K562 (cell line): ENCODE measurements at regions not wholly inside any gene's neighbourhood (a gene's known extent, or its start where the extent isn't known, plus 50 kb on each side); places are given as distances from the start of the nearest gene placed in this dataset.

Source experiments
- ATAC-seq: fragments of 200-7000 bp; cut with Tn5 transposase; 3 replicates; pipeline ENCODE4 v1.9.1; 2020; ENCODE audit warnings: moderate library complexity
- BruUV-seq: library from RNA; stranded (reverse); fragments of 400-500 nt; replicated peaks from 2 replicates; lab custom pipeline; 2021; lab: Mats Ljungman, UMichigan
- CTCF ChIA-PET: fragments of 300-600 bp; formaldehyde crosslinking; extraction: SDS; loops from one replicate; lab custom pipeline; 2021; ENCODE audit warnings: low intra/inter-chr PET ratio; lab: Yijun Ruan, JAX
- POLR2A ChIA-PET: fragments of 300-600, 350-650 bp; sonication (Branson Sonifier 250); formaldehyde crosslinking; extraction: SDS; loops from one replicate; lab custom pipeline; 2021; ENCODE audit warnings: antibody characterized with exemption, inconsistent platforms; lab: Yijun Ruan, JAX
- DNase-seq, 4 experiments: peaks; one replicate each; pipeline versions ENCODE4 v3.0.0 to v3.0.0-alpha.2; 2011 to 2018; ENCODE audit warnings: low spot score in 3 of 4, mixed read lengths in 3 of 4; ENCODE audit errors: extremely low read depth in 1 of 4
- FAIRE-seq: peaks from 2 replicates; lab custom pipeline; 2011; peaks lifted over from hg19 to GRCh38; lab: Jason Lieb, UNC
- H2AFZ ChIP-seq: 2 replicates; pipeline ENCODE4 v1.6.0; 2011; ENCODE audit warnings: low read depth, low read length, control low read depth, inconsistent platforms
- H3K27ac ChIP-seq: fragments of 200-600 bp; 3 replicates; pipeline ENCODE4 v1.8.0; 2011; ENCODE audit warnings: low read depth, mild to moderate bottlenecking, control low read depth, inconsistent platforms, low read length, moderate library complexity, mixed read lengths; ENCODE audit errors: extremely low read depth
- H3K27me3 ChIP-seq, 2 experiments: fragments of 300-600 bp in 1 of 2; 2 replicates in 1 of 2; 3 replicates in 1 of 2; pipeline versions ENCODE4 v1.6.0 to v1.8.0; 2011; ENCODE audit warnings: inconsistent platforms in 2 of 2, low read length in 2 of 2, mild to moderate bottlenecking in 1 of 2, mixed read lengths in 1 of 2, moderate library complexity in 1 of 2; ENCODE audit not compliant: control insufficient read depth in 2 of 2, insufficient read depth in 2 of 2
- H3K36me3 ChIP-seq: fragments of 300-600 bp; 3 replicates; pipeline ENCODE4 v1.8.0; 2011; ENCODE audit warnings: mild to moderate bottlenecking, low read length, inconsistent platforms; ENCODE audit not compliant: control insufficient read depth, insufficient read depth
- H3K4me1 ChIP-seq, 2 experiments: fragments of 200-600 bp in 1 of 2; replicated peaks in 1 of 2; 2 replicates in 1 of 2; 3 replicates in 1 of 2; pipeline versions ENCODE4 v1.5.1 to v1.8.0; 2011; ENCODE audit warnings: inconsistent platforms in 2 of 2, low read length in 2 of 2, mild to moderate bottlenecking in 1 of 2, mixed read lengths in 1 of 2, moderate library complexity in 1 of 2; ENCODE audit not compliant: control insufficient read depth in 2 of 2, insufficient read depth in 2 of 2
- H3K4me2 ChIP-seq: 2 replicates; pipeline ENCODE4 v1.6.1; 2011; ENCODE audit warnings: low read length, control low read depth, inconsistent platforms, mixed read lengths; ENCODE audit not compliant: insufficient read depth
- H3K4me3 ChIP-seq: fragments of 200-600 bp; sonication (generic), shearing (Covaris generic); 2 replicates; pipeline ENCODE4 v1.5.1; 2016; ENCODE audit warnings: control low read depth, inconsistent platforms
- H3K79me2 ChIP-seq: fragments of 200-600 bp; 3 replicates; pipeline ENCODE4 v1.8.0; 2011; ENCODE audit warnings: low read length, inconsistent platforms; ENCODE audit not compliant: control insufficient read depth, insufficient read depth
- H3K9ac ChIP-seq, 2 experiments: 2 replicates each; pipeline versions ENCODE4 v1.6.0 to v1.6.1; 2011; ENCODE audit warnings: low read depth in 2 of 2, low read length in 2 of 2, control low read depth in 1 of 2, inconsistent platforms in 1 of 2, mild to moderate bottlenecking in 1 of 2, mixed read lengths in 1 of 2; ENCODE audit not compliant: insufficient read depth in 1 of 2
- H3K9me1 ChIP-seq: one replicate; pipeline ENCODE4 v1.6.0; 2011; ENCODE audit warnings: inconsistent platforms, mild to moderate bottlenecking, low read length, moderate library complexity; ENCODE audit not compliant: control insufficient read depth, insufficient read depth
- H3K9me3 ChIP-seq: replicated peaks from 2 replicates; pipeline ENCODE4 v1.5.1; 2011; ENCODE audit warnings: low read depth, low read length, inconsistent platforms; ENCODE audit not compliant: control insufficient read depth, insufficient read depth
- H4K20me1 ChIP-seq: replicated peaks from 2 replicates; pipeline ENCODE4 v1.6.1; 2011; ENCODE audit warnings: low read length, inconsistent platforms, mixed read lengths; ENCODE audit not compliant: control insufficient read depth, insufficient read depth
- ETV1 ChIP-seq: fragments of 450-650 bp; conservative IDR thresholded peaks from 2 replicates; pipeline ENCODE4 v1.6.1; 2016; ENCODE audit warnings: missing genetic modification characterization, control low read depth, low read depth, missing compliant biosample characterization
- FOXA3 ChIP-seq, 2 experiments: fragments of 450-650 bp in 1 of 2; sonication (generic) in 1 of 2; formaldehyde crosslinking; IDR thresholded peaks in 1 of 2; conservative IDR thresholded peaks in 1 of 2; 2 replicates each; pipeline versions ENCODE4 v1.4.0 to v1.8.0; 2020 to 2022; ENCODE audit warnings: mild to moderate bottlenecking in 2 of 2, missing genetic modification reagents in 1 of 2
- FOXP1 ChIP-seq: sonication (generic); formaldehyde crosslinking; IDR thresholded peaks from 2 replicates; pipeline ENCODE4 v1.8.0; 2022; ENCODE audit warnings: mild to moderate bottlenecking, missing genetic modification reagents
- IRF2 ChIP-seq: sonication (generic); formaldehyde crosslinking; IDR thresholded peaks from 2 replicates; pipeline ENCODE4 v1.8.1; 2022; ENCODE audit warnings: mild to moderate bottlenecking, missing genetic modification reagents
- PHB ChIP-seq: fragments of 250-450 bp; sonication (Bioruptor Pico); IDR thresholded peaks from 2 replicates; pipeline ENCODE4 v1.5.0; 2021
- POLR2B ChIP-seq: fragments of 450-650 bp; IDR thresholded peaks from 2 replicates; pipeline ENCODE4 v1.6.1; 2018; ENCODE audit warnings: low read depth; ENCODE audit not compliant: partially characterized antibody
- RBM22 ChIP-seq: fragments of 200-400 bp; formaldehyde crosslinking; IDR thresholded peaks from 2 replicates; pipeline ENCODE4 v1.6.1; 2018; ENCODE audit warnings: low read length, low read depth; ENCODE audit not compliant: poor library complexity, severe bottlenecking
- SMAD2 ChIP-seq: fragments of 150-350 bp; IDR thresholded peaks from 2 replicates; pipeline ENCODE4 v1.6.1; 2014; ENCODE audit warnings: low read depth, mild to moderate bottlenecking, low read length
- SP2 ChIP-seq: IDR thresholded peaks from 2 replicates; pipeline ENCODE4 v1.6.1; 2011; ENCODE audit warnings: mild to moderate bottlenecking, low read depth, low read length, moderate library complexity; ENCODE audit not compliant: poor library complexity, severe bottlenecking; ENCODE audit errors: extremely low read depth
- UBTF ChIP-seq, 2 experiments: IDR thresholded peaks; 2 replicates each; pipeline ENCODE4 v1.6.1; 2012; ENCODE audit warnings: improper control_type of control experiment in 2 of 2, low read depth in 2 of 2, low read length in 2 of 2, borderline replicate concordance in 1 of 2
- ZBTB1 ChIP-seq: sonication (generic); formaldehyde crosslinking; IDR thresholded peaks from 2 replicates; pipeline ENCODE4 v1.8.1; 2023; ENCODE audit warnings: missing genetic modification reagents, low read depth, mild to moderate bottlenecking, borderline replicate concordance
- ZKSCAN1 ChIP-seq: fragments of 150-350 bp; IDR thresholded peaks from 2 replicates; pipeline ENCODE4 v1.6.1; 2016; ENCODE audit warnings: low read depth, low read length
- ZNF408 ChIP-seq: fragments of 250-450 bp; sonication (Bioruptor Pico); IDR thresholded peaks from 2 replicates; pipeline ENCODE4 v1.4.0; 2020; ENCODE audit warnings: low read depth, mild to moderate bottlenecking, moderate library complexity
- ZNF561 ChIP-seq: fragments of 450-650 bp; formaldehyde crosslinking; conservative IDR thresholded peaks from 2 replicates; pipeline ENCODE4 v1.4.0; 2020; ENCODE audit warnings: mild to moderate bottlenecking, moderate library complexity
- ZZZ3 ChIP-seq: fragments of 450-650 bp; IDR thresholded peaks from 2 replicates; pipeline ENCODE4 v1.6.1; 2016; ENCODE audit warnings: antibody characterized with exemption, mild to moderate bottlenecking, moderate library complexity
- in situ Hi-C: fragments of 300-500 bp; cut with MboI; formaldehyde crosslinking; loops from 4 replicates; pipeline ENCODE4 v1.15.0; 2018; ENCODE audit warnings: inconsistent platforms, mixed read lengths
- intact Hi-C: fragments of 100-400 bp; cut with micrococcal nuclease; formaldehyde crosslinking; loops from 2 replicates; pipeline ENCODE4 v1.14.2; 2022

- ATAC-seq (no peak), DNase-seq (no peak), FAIRE-seq (no peak)
- Histone ChIP-seq H3K36me3 (no peaks in the 10 kb centered on the region), H4K20me1 (no peaks in the 10 kb centered on the region), H3K9me3 (no peaks in the 10 kb centered on the region), H3K79me2 (no peaks in the 10 kb centered on the region), H3K4me3 (no peak overlapping the region), H3K4me1 (no peaks in the 10 kb centered on the region), H3K9me1 (no peaks in the 10 kb centered on the region), H2AFZ (no peak overlapping the region), H3K27me3 (no peaks in the 10 kb centered on the region), H3K9ac (no peak overlapping the region), H3K27ac (no peak overlapping the region), H3K4me2 (no peak overlapping the region)
- CTCF ChIA-PET = no interaction called here
- BruUV-seq = no TSS peak
- TF ChIP-seq IRF2 (no peak), FOXP1 (CRISPR knock-in tag) (no peak), ZZZ3 (no peak), ZNF408 (CRISPR knock-in tag) (no peak), SP2 (no peak), SMAD2 (no peak), ETV1 (tag) (no peak), PHB (no peak), ZBTB1 (no peak), FOXA3 (CRISPR knock-in tag; conservative IDR thresholded peaks at IDR 0.05 in 1 of 2, IDR thresholded peaks at IDR 0.05 in 1 of 2) (no peak), UBTF (IDR thresholded peaks at IDR 0.05; ENCODE audit: borderline replicate concordance in 1 of 2, low read depth in 2 of 2, low read length in 2 of 2) (no peak), ZNF561 (CRISPR knock-in tag) (no peak), POLR2B (no peak), RBM22 (no peak), ZKSCAN1 (no peak)
- POLR2A ChIA-PET = interaction anchor here (0.8 kb wide), 1 partner anchor 12 kb away, joined by 4 read pairs; no protein-coding TSS in a partner anchor
- intact Hi-C loops = no loop called here
- in situ Hi-C loops = no loop called here
These were observed 273.5 kb downstream of the NR2F1-AS1 start for GRCh38 chr5:93307557-93307956.
